ENCODE measurements at regions not wholly inside any gene's neighbourhood (a gene's known extent, or its start where the extent isn't known, plus 50 kb on each side); places are given as distances from the start of the nearest gene placed in this dataset.

DNA sequence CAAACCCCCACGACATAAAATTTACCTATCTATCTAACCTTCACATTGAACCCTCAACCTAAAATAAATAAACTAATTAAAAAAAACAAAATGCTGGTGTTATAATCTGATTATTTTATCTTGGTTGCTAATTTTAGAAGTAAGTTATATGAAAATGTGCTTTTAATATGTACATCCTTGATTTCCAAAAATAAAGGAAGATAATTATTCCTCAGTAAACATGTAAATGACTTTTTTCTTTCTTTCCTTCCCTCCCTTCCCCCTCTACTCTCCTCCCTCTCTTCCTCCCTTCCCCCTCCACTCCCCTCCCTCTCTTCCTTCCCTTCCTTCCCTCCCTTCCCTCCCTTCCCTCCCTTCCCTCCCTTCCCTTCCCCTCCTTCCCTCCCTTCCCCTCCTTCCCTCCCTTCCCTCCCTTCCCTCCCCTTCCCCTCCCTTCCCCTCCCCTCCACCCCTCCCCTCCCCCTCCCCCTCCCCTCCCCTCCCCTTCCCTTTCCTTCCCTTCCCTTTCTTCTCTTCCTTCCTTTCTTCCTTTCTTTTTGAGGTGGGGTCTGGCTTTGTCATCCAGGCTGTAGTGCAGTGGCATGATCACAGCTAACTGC lies 180.0 kb upstream of the GIMD1 start:
- TF ChIP-seq, protein P1, sequence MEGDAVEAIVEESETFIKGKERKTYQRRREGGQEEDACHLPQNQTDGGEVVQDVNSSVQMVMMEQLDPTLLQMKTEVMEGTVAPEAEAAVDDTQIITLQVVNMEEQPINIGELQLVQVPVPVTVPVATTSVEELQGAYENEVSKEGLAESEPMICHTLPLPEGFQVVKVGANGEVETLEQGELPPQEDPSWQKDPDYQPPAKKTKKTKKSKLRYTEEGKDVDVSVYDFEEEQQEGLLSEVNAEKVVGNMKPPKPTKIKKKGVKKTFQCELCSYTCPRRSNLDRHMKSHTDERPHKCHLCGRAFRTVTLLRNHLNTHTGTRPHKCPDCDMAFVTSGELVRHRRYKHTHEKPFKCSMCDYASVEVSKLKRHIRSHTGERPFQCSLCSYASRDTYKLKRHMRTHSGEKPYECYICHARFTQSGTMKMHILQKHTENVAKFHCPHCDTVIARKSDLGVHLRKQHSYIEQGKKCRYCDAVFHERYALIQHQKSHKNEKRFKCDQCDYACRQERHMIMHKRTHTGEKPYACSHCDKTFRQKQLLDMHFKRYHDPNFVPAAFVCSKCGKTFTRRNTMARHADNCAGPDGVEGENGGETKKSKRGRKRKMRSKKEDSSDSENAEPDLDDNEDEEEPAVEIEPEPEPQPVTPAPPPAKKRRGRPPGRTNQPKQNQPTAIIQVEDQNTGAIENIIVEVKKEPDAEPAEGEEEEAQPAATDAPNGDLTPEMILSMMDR (IDR thresholded peaks at IDR 0.05; ENCODE audit: extremely low read depth in 1 of 2, insufficient read depth in 1 of 2, low read depth in 1 of 2, low read length in 2 of 2): no peak
- no peak for TF ChIP-seq EZH2 (IDR thresholded peaks at IDR 0.05; ENCODE audit: borderline replicate concordance, low read depth, low read length, severe bottlenecking)

All from endothelial cell of umbilical vein (primary cell).